ENCODE measurements at regions not wholly inside any gene's neighbourhood (a gene's known extent, or its start where the extent isn't known, plus 50 kb on each side); places are given as distances from the start of the nearest gene placed in this dataset.
A peak's percentile ranks its signal among the peaks of the same experiment; 100 is the strongest.

GRCh38 chr11:106467501-106467900 is 390.0 kb downstream of the AASDHPPT start:
- Histone ChIP-seq H3K4me1 (ENCODE audit: insufficient read depth, low read length) (peaks cover 69% of the 10 kb centered on the region), H3F3A (ENCODE audit: low read length, unreplicated experiment) (no peaks in the 10 kb centered on the region), H3K27ac (ENCODE audit: low read length) (no peak overlapping the region), H4K20me1 (ENCODE audit: low read length) (no peaks in the 10 kb centered on the region), H3K9me3 (ENCODE audit: low read length) (no peaks in the 10 kb centered on the region), H2AFZ (ENCODE audit: low read length) (no peak overlapping the region), H3K27me3 (ENCODE audit: low read length) (no peaks in the 10 kb centered on the region), H3K9me2 (replicated peaks; ENCODE audit: low read length) (no peaks in the 10 kb centered on the region), H3K36me3 (ENCODE audit: low read depth, low read length) (no peaks in the 10 kb centered on the region), H3K4me3 (ENCODE audit: low read length) (no peak overlapping the region), H3K79me2 (ENCODE audit: low read length) (no peaks in the 10 kb centered on the region), H3K4me2 (ENCODE audit: low read length) (no peak overlapping the region), H3K9ac (ENCODE audit: low read length) (no peak overlapping the region)
- no peak for ATAC-seq
- TF ChIP-seq, protein P1, sequence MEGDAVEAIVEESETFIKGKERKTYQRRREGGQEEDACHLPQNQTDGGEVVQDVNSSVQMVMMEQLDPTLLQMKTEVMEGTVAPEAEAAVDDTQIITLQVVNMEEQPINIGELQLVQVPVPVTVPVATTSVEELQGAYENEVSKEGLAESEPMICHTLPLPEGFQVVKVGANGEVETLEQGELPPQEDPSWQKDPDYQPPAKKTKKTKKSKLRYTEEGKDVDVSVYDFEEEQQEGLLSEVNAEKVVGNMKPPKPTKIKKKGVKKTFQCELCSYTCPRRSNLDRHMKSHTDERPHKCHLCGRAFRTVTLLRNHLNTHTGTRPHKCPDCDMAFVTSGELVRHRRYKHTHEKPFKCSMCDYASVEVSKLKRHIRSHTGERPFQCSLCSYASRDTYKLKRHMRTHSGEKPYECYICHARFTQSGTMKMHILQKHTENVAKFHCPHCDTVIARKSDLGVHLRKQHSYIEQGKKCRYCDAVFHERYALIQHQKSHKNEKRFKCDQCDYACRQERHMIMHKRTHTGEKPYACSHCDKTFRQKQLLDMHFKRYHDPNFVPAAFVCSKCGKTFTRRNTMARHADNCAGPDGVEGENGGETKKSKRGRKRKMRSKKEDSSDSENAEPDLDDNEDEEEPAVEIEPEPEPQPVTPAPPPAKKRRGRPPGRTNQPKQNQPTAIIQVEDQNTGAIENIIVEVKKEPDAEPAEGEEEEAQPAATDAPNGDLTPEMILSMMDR (conservative IDR thresholded peaks at IDR 0.05; ENCODE audit: low read depth, low read length): no peak
- TF ChIP-seq EZH2 (IDR thresholded peaks at IDR 0.05; ENCODE audit: low read length, unreplicated experiment) (no peak), EZH2phosphoT487 (IDR thresholded peaks at IDR 0.05; ENCODE audit: borderline replicate concordance, low read length) (no peak)
- no TSS peak for BruUV-seq (replicated peaks)
- CTCF ChIA-PET: no interaction called here
- intact Hi-C loops (cut with micrococcal nuclease): no loop called here
- no peak for DNase-seq
- POLR2A ChIA-PET (ENCODE audit: unreplicated experiment): no interaction called here

- CTCF ChIA-PET: no interaction called here
Measured at GRCh38 chr11:106468086-106468485, 390.6 kb downstream of the AASDHPPT start.

GRCh38 chr11:106468531-106468930 is 391.1 kb downstream of the AASDHPPT start:
- no peaks in the 10 kb centered on the region for H3K9me3 ChIP-seq (ENCODE audit: low read length)
- H3K27me3 ChIP-seq (ENCODE audit: low read length): no peaks in the 10 kb centered on the region
- ChIA-PET POLR2A (ENCODE audit: unreplicated experiment) (no interaction called here), CTCF (no interaction called here)
- TF ChIP-seq EZH2phosphoT487 (IDR thresholded peaks at IDR 0.05; ENCODE audit: borderline replicate concordance, low read length) (no peak), EZH2 (IDR thresholded peaks at IDR 0.05; ENCODE audit: low read length, unreplicated experiment) (no peak)
- TF ChIP-seq, protein P1 (conservative IDR thresholded peaks at IDR 0.05; ENCODE audit: low read depth, low read length): no peak
- intact Hi-C loops (cut with micrococcal nuclease): no loop called here
- H2AFZ ChIP-seq (ENCODE audit: low read length): peak overlapping the region; percentile 23; the same call in 1 of the 2 replicates
- H3K9ac ChIP-seq (ENCODE audit: low read length): no peak overlapping the region
- BruUV-seq (replicated peaks): no TSS peak
- peak overlapping the region; percentile 3; the same call in 1 of the 2 replicates for H3K4me2 ChIP-seq (ENCODE audit: low read length)
- H3K4me3 ChIP-seq (ENCODE audit: low read length): no peak overlapping the region
- H3K36me3 ChIP-seq (ENCODE audit: low read depth, low read length): no peaks in the 10 kb centered on the region
- no peaks in the 10 kb centered on the region for H3F3A ChIP-seq (ENCODE audit: low read length, unreplicated experiment)
- no peaks in the 10 kb centered on the region for H4K20me1 ChIP-seq (ENCODE audit: low read length)
- H3K9me2 ChIP-seq (replicated peaks; ENCODE audit: low read length): no peaks in the 10 kb centered on the region
- H3K27ac ChIP-seq (ENCODE audit: low read length): no peak overlapping the region
- ATAC-seq: no peak
- no peak for DNase-seq
- H3K79me2 ChIP-seq (ENCODE audit: low read length): no peaks in the 10 kb centered on the region
- H3K4me1 ChIP-seq (ENCODE audit: insufficient read depth, low read length): peaks cover 74% of the 10 kb centered on the region

More at GRCh38 chr11:106468086-106468485, 390.6 kb downstream of the AASDHPPT start:
- H3K9me2 ChIP-seq (replicated peaks; ENCODE audit: low read length): no peaks in the 10 kb centered on the region
- DNase-seq (peak; percentile 50), ATAC-seq (no peak)
- TF ChIP-seq, protein P1 (conservative IDR thresholded peaks at IDR 0.05; ENCODE audit: low read depth, low read length): no peak
- TF ChIP-seq EZH2 (IDR thresholded peaks at IDR 0.05; ENCODE audit: low read length, unreplicated experiment) (no peak), EZH2phosphoT487 (IDR thresholded peaks at IDR 0.05; ENCODE audit: borderline replicate concordance, low read length) (no peak)
- no peaks in the 10 kb centered on the region for H4K20me1 ChIP-seq (ENCODE audit: low read length)
- no peak overlapping the region for H3K9ac ChIP-seq (ENCODE audit: low read length)
- no peak overlapping the region for H3K4me3 ChIP-seq (ENCODE audit: low read length)
- intact Hi-C loops (cut with micrococcal nuclease): no loop called here
- peaks cover 74% of the 10 kb centered on the region for H3K4me1 ChIP-seq (ENCODE audit: insufficient read depth, low read length)
- H2AFZ ChIP-seq (ENCODE audit: low read length): no peak overlapping the region
- no peaks in the 10 kb centered on the region for H3K79me2 ChIP-seq (ENCODE audit: low read length)
- no TSS peak for BruUV-seq (replicated peaks)
- no peaks in the 10 kb centered on the region for H3K9me3 ChIP-seq (ENCODE audit: low read length)
- POLR2A ChIA-PET (ENCODE audit: unreplicated experiment): no interaction called here
- no peak overlapping the region for H3K27ac ChIP-seq (ENCODE audit: low read length)
- H3K36me3 ChIP-seq (ENCODE audit: low read depth, low read length): no peaks in the 10 kb centered on the region
- H3F3A ChIP-seq (ENCODE audit: low read length, unreplicated experiment): no peaks in the 10 kb centered on the region
- peak overlapping the region; percentile 3; the same call in 1 of the 2 replicates for H3K4me2 ChIP-seq (ENCODE audit: low read length)
- H3K27me3 ChIP-seq (ENCODE audit: low read length): no peaks in the 10 kb centered on the region

Measured in PC-3 (cell line).